HCT116 (cell line): ENCODE measurements at regions not wholly inside any gene's neighbourhood (a gene's known extent, or its start where the extent isn't known, plus 50 kb on each side); places are given as distances from the start of the nearest gene placed in this dataset.

ENCODE experiments used
- ATAC-seq: fragments of 200-7000 bp; cut with Tn5 transposase; 2 replicates; pipeline ENCODE4 v1.9.1; 2020; ENCODE audit warnings: mild to moderate bottlenecking, moderate library complexity
- BruUV-seq: library from RNA; stranded (reverse); fragments of 400-500 nt; replicated peaks from 2 replicates; lab custom pipeline; 2021; lab: Mats Ljungman, UMichigan
- CTCF ChIA-PET: fragments of 300-600 bp; sonication (Branson Sonifier 250); formaldehyde crosslinking; loops from one replicate; lab custom pipeline; 2021; ENCODE audit warnings: antibody characterized with exemption; lab: Charles Lee
- POLR2A ChIA-PET: fragments of 300-600, 350-600 bp; sonication (Branson Sonifier 250); formaldehyde crosslinking; loops from one replicate; lab custom pipeline; 2021; ENCODE audit warnings: antibody characterized with exemption; lab: Charles Lee
- RAD21 ChIA-PET, 2 experiments: fragments of 300-600 bp; sonication (Branson Sonifier 250); formaldehyde crosslinking; loops; one replicate each; lab custom pipeline; 2023; ENCODE audit warnings: low total read pairs in 2 of 2; ENCODE audit not compliant: uncharacterized antibody in 2 of 2, unreplicated experiment in 2 of 2, low non-redundant PET in 1 of 2; lab: Charles Lee
- DNase-seq: peaks from one replicate; pipeline ENCODE4 v3.0.0-alpha.2; 2010; ENCODE audit warnings: low read depth, low spot score
- H2AFZ ChIP-seq: fragments of 200-600 bp; shearing (Covaris generic), sonication (generic); 2 replicates; pipeline ENCODE4 v1.6.1; 2017; ENCODE audit warnings: low read depth, mixed run types, mixed read lengths, antibody characterized with exemption, low read length; ENCODE audit not compliant: poor library complexity, severe bottlenecking
- H3K27ac ChIP-seq: 2 replicates; pipeline ENCODE4 v1.5.1; 2012; ENCODE audit warnings: low read depth, low read length
- H3K27me3 ChIP-seq: fragments of 200-600 bp; sonication (generic); 2 replicates; pipeline ENCODE4 v1.6.1; 2016; ENCODE audit warnings: mixed run types, low read length, mixed read lengths; ENCODE audit not compliant: insufficient read depth
- H3K36me3 ChIP-seq, 2 experiments: fragments of 200-500 bp in 1 of 2; fragments of 200-600 bp in 1 of 2; sonication (Bioruptor generic) in 1 of 2; sonication (generic) in 1 of 2; 2 replicates each; pipeline versions ENCODE4 v1.5.1 to v1.6.1; 2014 to 2016; ENCODE audit warnings: low read length in 2 of 2, inconsistent platforms in 1 of 2, mixed read lengths in 1 of 2, mixed run types in 1 of 2; ENCODE audit not compliant: insufficient read depth in 2 of 2, control insufficient read depth in 1 of 2
- H3K4me1 ChIP-seq, 2 experiments: fragments of 200-600 bp in 1 of 2; sonication (generic) in 1 of 2; 2 replicates each; pipeline versions ENCODE4 v1.5.1 to v1.6.1; 2012 to 2017; ENCODE audit warnings: low read length in 2 of 2, inconsistent platforms in 1 of 2, mild to moderate bottlenecking in 1 of 2, mixed read lengths in 1 of 2, mixed run types in 1 of 2, moderate library complexity in 1 of 2; ENCODE audit not compliant: insufficient read depth in 2 of 2, control insufficient read depth in 1 of 2
- H3K4me2 ChIP-seq: fragments of 200-600 bp; sonication (generic); 2 replicates; pipeline ENCODE4 v1.6.1; 2017; ENCODE audit warnings: mixed run types, low read length, mixed read lengths
- H3K4me3 ChIP-seq, 2 experiments: fragments of 200-600 bp in 1 of 2; sonication (generic) in 1 of 2; replicated peaks in 1 of 2; 2 replicates each; pipeline ENCODE4 v1.5.1; 2011 to 2016; ENCODE audit warnings: low read length in 2 of 2, control low read depth in 1 of 2, low read depth in 1 of 2, mild to moderate bottlenecking in 1 of 2, mixed read lengths in 1 of 2, mixed run types in 1 of 2
- H3K79me2 ChIP-seq: fragments of 200-600 bp; sonication (generic); 2 replicates; pipeline ENCODE4 v1.6.1; 2017; ENCODE audit warnings: mild to moderate bottlenecking, mixed run types, low read length, moderate library complexity, mixed read lengths; ENCODE audit not compliant: insufficient read depth
- H3K9ac ChIP-seq: fragments of 200-600 bp; sonication (generic); 2 replicates; pipeline ENCODE4 v1.6.1; 2016; ENCODE audit warnings: low read length, mixed read lengths
- H3K9me2 ChIP-seq: fragments of 200-600 bp; sonication (generic), shearing (Covaris generic); 2 replicates; pipeline ENCODE4 v1.6.1; 2017; ENCODE audit warnings: mixed run types, mild to moderate bottlenecking, moderate library complexity; ENCODE audit not compliant: insufficient read depth
- H3K9me3 ChIP-seq, 2 experiments: fragments of 200-500 bp in 1 of 2; fragments of 200-600 bp in 1 of 2; sonication (Bioruptor generic) in 1 of 2; sonication (generic) in 1 of 2; 2 replicates each; pipeline ENCODE4 v1.6.1; 2014 to 2017; ENCODE audit warnings: low read length in 2 of 2, mixed read lengths in 2 of 2, inconsistent platforms in 1 of 2, low read depth in 1 of 2, mild to moderate bottlenecking in 1 of 2, mixed run types in 1 of 2, moderate library complexity in 1 of 2; ENCODE audit not compliant: control insufficient read depth in 1 of 2, insufficient read depth in 1 of 2
- H4K20me1 ChIP-seq: fragments of 200-600 bp; sonication (generic), shearing (Covaris generic); 2 replicates; pipeline ENCODE4 v1.6.1; 2017; ENCODE audit warnings: mixed run types, mild to moderate bottlenecking, moderate library complexity; ENCODE audit not compliant: insufficient read depth
- CBX3 ChIP-seq: IDR thresholded peaks from 2 replicates; pipeline ENCODE4 v1.6.1; 2012; ENCODE audit warnings: low read depth
- CEBPB ChIP-seq: IDR thresholded peaks from 2 replicates; pipeline ENCODE4 v1.6.1; 2012; ENCODE audit warnings: low read depth
- EGR1 ChIP-seq: IDR thresholded peaks from 2 replicates; pipeline ENCODE4 v1.6.1; 2012; ENCODE audit warnings: low read depth
- EZH2 ChIP-seq: fragments of 200-600 bp; sonication (generic); IDR thresholded peaks from 2 replicates; pipeline ENCODE4 v1.6.1; 2017; ENCODE audit warnings: antibody characterized with exemption, mixed run types
- FOSL1 ChIP-seq: IDR thresholded peaks from 2 replicates; pipeline ENCODE4 v1.6.1; 2012; ENCODE audit warnings: low read depth
- JUND ChIP-seq: IDR thresholded peaks from 2 replicates; pipeline ENCODE4 v1.6.1; 2012
- POLR2A ChIP-seq: IDR thresholded peaks from 2 replicates; pipeline ENCODE4 v1.7.0; 2011; ENCODE audit warnings: borderline replicate concordance; ENCODE audit not compliant: insufficient read depth, insufficient read length; ENCODE audit errors: extremely low read depth
- POLR2AphosphoS5 ChIP-seq: IDR thresholded peaks from 2 replicates; pipeline ENCODE4 v1.6.1; 2011; ENCODE audit warnings: mild to moderate bottlenecking, low read depth, low read length, moderate library complexity
- RAD21 ChIP-seq: IDR thresholded peaks from 2 replicates; pipeline ENCODE4 v1.6.1; 2012; ENCODE audit warnings: low read depth, mild to moderate bottlenecking
- REST ChIP-seq: IDR thresholded peaks from 2 replicates; pipeline ENCODE4 v1.6.1; 2012; ENCODE audit warnings: low read depth
- SIN3A ChIP-seq: IDR thresholded peaks from 2 replicates; pipeline ENCODE4 v1.6.1; 2012; ENCODE audit warnings: low read depth
- SRF ChIP-seq: IDR thresholded peaks from 2 replicates; pipeline ENCODE4 v1.6.1; 2012; ENCODE audit warnings: low read depth
- TCF7L2 ChIP-seq: IDR thresholded peaks from 2 replicates; pipeline ENCODE4 v1.7.0; 2011; ENCODE audit warnings: borderline replicate concordance, inconsistent platforms; ENCODE audit not compliant: insufficient read depth, insufficient read length; ENCODE audit errors: extremely low read depth
- YY1 ChIP-seq: IDR thresholded peaks from 2 replicates; pipeline ENCODE4 v1.6.1; 2011; ENCODE audit warnings: low read length, low read depth, moderate library complexity, mild to moderate bottlenecking; ENCODE audit not compliant: insufficient replicate concordance; ENCODE audit errors: extremely low read depth
- ZBTB33 ChIP-seq: IDR thresholded peaks from 2 replicates; pipeline ENCODE4 v1.6.1; 2011; ENCODE audit warnings: mild to moderate bottlenecking, low read length, moderate library complexity; ENCODE audit not compliant: insufficient replicate concordance; ENCODE audit errors: extremely low read depth
- ZFX ChIP-seq: fragments of 450-650 bp; IDR thresholded peaks from 2 replicates; pipeline ENCODE4 v1.6.1; 2017
- intact Hi-C: fragments of 100-400 bp; cut with micrococcal nuclease; formaldehyde crosslinking; loops from 2 replicates; pipeline ENCODE4 v1.10.0; 2022

GRCh38 chr3:106097817-106098435, 229.1 kb upstream of the CBLB start (continued):
- TF ChIP-seq SIN3A (no peak), EGR1 (no peak), EZH2 (no peak)
- TF ChIP-seq, all 23 proteins: peak for 0

GRCh38 chr3:106103383-106103782, 234.6 kb upstream of the CBLB start:
- no peak overlapping the region for H3K9ac ChIP-seq
- no peaks in the 10 kb centered on the region for H3K9me3 ChIP-seq
- H3K27me3 ChIP-seq, result no peaks in the 10 kb centered on the region
- POLR2A ChIA-PET, result no interaction called here
- ATAC-seq, result no peak
- H3K4me3 ChIP-seq, result no peak overlapping the region
- CTCF ChIA-PET, result no interaction called here
- no peak overlapping the region for H2AFZ ChIP-seq
- BruUV-seq, result no TSS peak
- intact Hi-C loops, result no loop called here
- TF ChIP-seq SRF, result no peak
- no peak for TF ChIP-seq JUND
- no peak for TF ChIP-seq ZBTB33
- no peak for TF ChIP-seq EZH2
- no peak for TF ChIP-seq POLR2A
- no peak for TF ChIP-seq REST
- no peak for TF ChIP-seq EGR1
- TF ChIP-seq CEBPB, result no peak
- no peak for TF ChIP-seq POLR2AphosphoS5
- TF ChIP-seq CBX3, result no peak
- no peak for TF ChIP-seq SIN3A
- no peak for TF ChIP-seq RAD21
- TF ChIP-seq TCF7L2, result no peak
- no peak for TF ChIP-seq YY1
- TF ChIP-seq FOSL1, result no peak
- no peak for TF ChIP-seq ZFX
- TF ChIP-seq, all 23 proteins: peak for 0
- Histone ChIP-seq H3K27ac (no peak overlapping the region), H4K20me1 (no peaks in the 10 kb centered on the region), H3K4me1 (no peaks in the 10 kb centered on the region), H3K9me2 (no peaks in the 10 kb centered on the region), H3K36me3 (no peaks in the 10 kb centered on the region), H3K79me2 (no peaks in the 10 kb centered on the region), H3K4me2 (no peak overlapping the region)
- DNase-seq, result no peak
- RAD21 ChIA-PET, result no interaction called here
